ENCODE measurements at regions not wholly inside any gene's neighbourhood (a gene's known extent, or its start where the extent isn't known, plus 50 kb on each side); places are given as distances from the start of the nearest gene placed in this dataset.
A peak's percentile ranks its signal among the peaks of the same experiment; 100 is the strongest.

- ChIA-PET POLR2A (no interaction called here), CTCF (interaction anchor here (1.7 kb wide), 1 partner anchor 11 kb away, joined by 4 read pairs; no protein-coding TSS in a partner anchor)
- TF ChIP-seq, protein P1, sequence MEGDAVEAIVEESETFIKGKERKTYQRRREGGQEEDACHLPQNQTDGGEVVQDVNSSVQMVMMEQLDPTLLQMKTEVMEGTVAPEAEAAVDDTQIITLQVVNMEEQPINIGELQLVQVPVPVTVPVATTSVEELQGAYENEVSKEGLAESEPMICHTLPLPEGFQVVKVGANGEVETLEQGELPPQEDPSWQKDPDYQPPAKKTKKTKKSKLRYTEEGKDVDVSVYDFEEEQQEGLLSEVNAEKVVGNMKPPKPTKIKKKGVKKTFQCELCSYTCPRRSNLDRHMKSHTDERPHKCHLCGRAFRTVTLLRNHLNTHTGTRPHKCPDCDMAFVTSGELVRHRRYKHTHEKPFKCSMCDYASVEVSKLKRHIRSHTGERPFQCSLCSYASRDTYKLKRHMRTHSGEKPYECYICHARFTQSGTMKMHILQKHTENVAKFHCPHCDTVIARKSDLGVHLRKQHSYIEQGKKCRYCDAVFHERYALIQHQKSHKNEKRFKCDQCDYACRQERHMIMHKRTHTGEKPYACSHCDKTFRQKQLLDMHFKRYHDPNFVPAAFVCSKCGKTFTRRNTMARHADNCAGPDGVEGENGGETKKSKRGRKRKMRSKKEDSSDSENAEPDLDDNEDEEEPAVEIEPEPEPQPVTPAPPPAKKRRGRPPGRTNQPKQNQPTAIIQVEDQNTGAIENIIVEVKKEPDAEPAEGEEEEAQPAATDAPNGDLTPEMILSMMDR (IDR thresholded peaks at IDR 0.05; ENCODE audit: control extremely low read depth, extremely low read depth, low read depth, missing control alignments), result no peak
- DNase-seq (ENCODE audit: extremely low spot score), result no peak
These were observed 139.8 kb upstream of the KIT start for GRCh38 chr4:54517781-54518444.

GRCh38 chr4:54525602-54526001 lies 132.2 kb upstream of the KIT start:
- TF ChIP-seq, protein P1 (IDR thresholded peaks at IDR 0.05; ENCODE audit: control extremely low read depth, extremely low read depth, low read depth, missing control alignments), result no peak
- DNase-seq (ENCODE audit: extremely low spot score), result no peak
- CTCF ChIA-PET, result interaction anchor here (1.6 kb wide), 1 partner anchor 14 kb away, joined by 3 read pairs; no protein-coding TSS in a partner anchor
- POLR2A ChIA-PET, result no interaction called here

DNA sequence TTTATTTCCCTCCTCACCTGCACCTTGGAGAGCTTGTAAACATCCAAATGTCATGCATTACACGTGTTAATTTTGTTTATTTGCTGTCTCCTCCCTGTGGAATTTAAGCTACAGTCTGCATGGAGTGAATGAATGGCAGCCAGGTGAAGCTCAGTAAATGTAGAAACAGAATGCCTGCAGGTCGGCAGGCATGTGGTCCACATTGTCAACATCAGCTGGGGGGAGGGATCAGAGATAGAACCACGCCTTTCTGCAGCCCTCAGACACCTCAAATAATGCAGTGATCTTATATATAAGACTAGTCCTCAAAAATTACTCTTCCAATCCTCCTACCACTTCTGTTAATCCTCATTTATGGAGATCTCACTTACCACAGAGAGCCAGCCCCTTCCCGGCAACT lies 131.2 kb upstream of the KIT start:
- ChIA-PET CTCF (interaction anchor here (1.6 kb wide), 1 partner anchor 13 kb away, joined by 3 read pairs; no protein-coding TSS in a partner anchor), POLR2A (no interaction called here)
- TF ChIP-seq, protein P1 (IDR thresholded peaks at IDR 0.05; ENCODE audit: control extremely low read depth, extremely low read depth, low read depth, missing control alignments), result no peak
- DNase-seq (ENCODE audit: extremely low spot score), result no peak

- no peak for DNase-seq (ENCODE audit: extremely low spot score)
- ChIA-PET POLR2A (no interaction called here), CTCF (no interaction called here)
These were observed 130.2 kb upstream of the KIT start for GRCh38 chr4:54527532-54527931.

DNA sequence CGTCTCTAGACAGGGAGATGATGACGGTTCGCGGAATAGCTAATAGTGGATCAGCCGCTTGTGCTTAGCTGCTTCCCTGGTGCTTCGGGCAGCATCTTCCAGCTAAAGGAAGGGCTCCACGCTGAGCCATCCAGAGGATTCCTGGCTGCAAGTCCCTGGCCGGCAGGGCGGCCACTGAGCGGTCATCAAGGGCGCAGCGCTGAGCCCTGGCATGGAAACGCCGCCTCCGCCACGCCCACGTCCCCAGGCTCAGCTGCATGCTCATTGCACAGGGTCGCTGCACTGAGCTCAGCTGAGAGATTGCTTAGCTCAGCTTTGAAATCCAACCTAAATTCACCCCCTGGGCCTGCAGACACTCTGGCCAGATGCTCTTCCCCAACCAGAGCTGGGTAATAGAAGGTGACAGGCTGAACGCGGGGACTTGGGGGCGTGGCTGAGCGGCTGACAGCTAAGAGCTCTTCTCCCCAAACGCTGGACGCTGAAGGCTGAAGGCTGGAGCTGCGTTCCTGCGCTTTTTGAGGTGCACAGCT lies 118.2 kb upstream of the KIT start:
- peak; percentile 8 for DNase-seq (ENCODE audit: extremely low spot score)
- TF ChIP-seq, protein P1 (IDR thresholded peaks at IDR 0.05; ENCODE audit: control extremely low read depth, extremely low read depth, low read depth, missing control alignments), result no peak
- ChIA-PET CTCF (interaction anchor here (0.9 to 1.3 kb wide), 2 partner anchors 14 to 28 kb away, joined by 3 read pairs; no protein-coding TSS in a partner anchor), POLR2A (no interaction called here)

More at GRCh38 chr4:54527532-54527931, 130.2 kb upstream of the KIT start:
- TF ChIP-seq, protein P1 (IDR thresholded peaks at IDR 0.05; ENCODE audit: control extremely low read depth, extremely low read depth, low read depth, missing control alignments), result no peak

DNA sequence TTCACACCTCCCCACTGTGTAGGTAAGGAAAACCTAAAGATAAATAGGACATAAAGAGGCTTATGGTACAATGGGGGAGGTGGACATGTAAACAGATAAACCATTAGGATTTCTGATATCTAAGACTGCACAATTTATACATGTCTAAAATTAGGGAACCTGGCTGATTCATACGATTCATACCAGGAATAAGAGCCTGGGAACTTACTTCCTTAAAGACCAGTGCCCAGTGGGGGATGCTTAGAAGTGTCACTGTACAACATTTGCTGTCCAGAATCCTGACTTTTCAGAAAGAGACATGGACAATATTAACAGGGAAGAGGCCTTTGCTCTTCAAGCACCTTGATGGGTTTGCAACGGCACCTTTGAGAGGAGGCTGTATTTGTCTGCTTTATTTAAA lies 116.8 kb upstream of the KIT start:
- TF ChIP-seq, protein P1 (IDR thresholded peaks at IDR 0.05; ENCODE audit: control extremely low read depth, extremely low read depth, low read depth, missing control alignments), result no peak
- CTCF ChIA-PET, result no interaction called here
- no peak for DNase-seq (ENCODE audit: extremely low spot score)
- POLR2A ChIA-PET, result no interaction called here

All from GM10248 (cell line).